ENCODE measurements at regions not wholly inside any gene's neighbourhood (a gene's known extent, or its start where the extent isn't known, plus 50 kb on each side); places are given as distances from the start of the nearest gene placed in this dataset.

GRCh38 chr11:35082321-35083180, 56.4 kb upstream of the CD44 start:
- WGBS, 2 donors: 16 to 33% methylated on average over 15 of the region's 15 CpGs
- H3K4me3 ChIP-seq (ENCODE audit: low read depth, poor library complexity, severe bottlenecking): no peak overlapping the region
- intact Hi-C loops (cut with DNase I; ENCODE audit: low total_unique reads): no loop called here
- DNase-seq (ENCODE audit: low spot score in 2 of 2): peak; percentile 84 to 94
- TF ChIP-seq POLR2A (IDR thresholded peaks at IDR 0.05): no peak
- no peak for TF ChIP-seq CTCF (IDR thresholded peaks at IDR 0.05)

GRCh38 chr11:35083181-35083430, 55.9 kb upstream of the CD44 start:
- no peak for DNase-seq (ENCODE audit: low spot score in 2 of 2)
- WGBS, 2 donors: 11 to 30% methylated on average over 2 of the region's 2 CpGs
- H3K4me3 ChIP-seq (ENCODE audit: low read depth, poor library complexity, severe bottlenecking): no peak overlapping the region
- no peak for TF ChIP-seq CTCF (IDR thresholded peaks at IDR 0.05)
- TF ChIP-seq POLR2A (IDR thresholded peaks at IDR 0.05): no peak
- intact Hi-C loops (cut with DNase I; ENCODE audit: low total_unique reads): no loop called here

- no peak for TF ChIP-seq POLR2A (IDR thresholded peaks at IDR 0.05)
- intact Hi-C loops (cut with DNase I; ENCODE audit: low total_unique reads): no loop called here
- H3K4me3 ChIP-seq (ENCODE audit: low read depth, poor library complexity, severe bottlenecking): no peak overlapping the region
- WGBS, 2 donors: 11 to 13% methylated on average over 11 of the region's 11 CpGs
- DNase-seq (ENCODE audit: low spot score in 2 of 2): peak; percentile 71 to 88
Observed at GRCh38 chr11:35083431-35084238, 55.3 kb upstream of the CD44 start.

GRCh38 chr11:35084817-35085440, 54.0 kb upstream of the CD44 start:
- TF ChIP-seq CTCF (IDR thresholded peaks at IDR 0.05) (no peak), POLR2A (IDR thresholded peaks at IDR 0.05) (no peak)
- intact Hi-C loops (cut with DNase I; ENCODE audit: low total_unique reads): no loop called here
- WGBS, 2 donors: 80 to 82% methylated on average over 3 of the region's 3 CpGs
- no peak overlapping the region for H3K4me3 ChIP-seq (ENCODE audit: low read depth, poor library complexity, severe bottlenecking)
- no peak for DNase-seq (ENCODE audit: low spot score in 2 of 2)

- WGBS, 2 donors: 62 to 70% methylated on average over 4 of the region's 4 CpGs
- TF ChIP-seq CTCF (IDR thresholded peaks at IDR 0.05) (no peak), POLR2A (IDR thresholded peaks at IDR 0.05) (no peak)
- H3K4me3 ChIP-seq (ENCODE audit: low read depth, poor library complexity, severe bottlenecking): no peak overlapping the region
- DNase-seq (ENCODE audit: low spot score in 2 of 2): no peak
- intact Hi-C loops (cut with DNase I; ENCODE audit: low total_unique reads): no loop called here
Observed at GRCh38 chr11:35085531-35086165, 53.3 kb upstream of the CD44 start.

- H3K4me3 ChIP-seq (ENCODE audit: low read depth, poor library complexity, severe bottlenecking): no peak overlapping the region
- no peak for DNase-seq (ENCODE audit: low spot score in 2 of 2)
- WGBS, 2 donors: 4 to 33% methylated on average over 1 of the region's 1 CpG
- intact Hi-C loops (cut with DNase I; ENCODE audit: low total_unique reads): no loop called here
- TF ChIP-seq CTCF (IDR thresholded peaks at IDR 0.05): no peak
Observed at GRCh38 chr11:35087648-35088047, 51.3 kb upstream of the CD44 start.
